Activated CD4-positive, CD25-positive, alpha-beta regulatory T cell treated with anti-CD3 and anti-CD28 coated beads, Interleukin-2, amount 50 U/mL, for 24 hours (primary cell): ENCODE measurements at regions not wholly inside any gene's neighbourhood (a gene's known extent, or its start where the extent isn't known, plus 50 kb on each side); places are given as distances from the start of the nearest gene placed in this dataset.
"Not testable (repeated sequence)": the region's sequence is repeated elsewhere in the genome, so short reads cannot be mapped to it uniquely, and the experiment has no call there.

Experiments
- ATAC-seq, 2 donors: fragments of 150-1000 bp; cut with Tn5 transposase; one replicate each; pipeline ENCODE4 v1.10.0; 2021; ENCODE audit warnings: mild to moderate bottlenecking in 1 of 2, moderate library complexity in 1 of 2

- no peak for ATAC-seq
These were observed 50.6 kb upstream of the SLC44A3 start for GRCh38 chr1:94769551-94769950.

DNA sequence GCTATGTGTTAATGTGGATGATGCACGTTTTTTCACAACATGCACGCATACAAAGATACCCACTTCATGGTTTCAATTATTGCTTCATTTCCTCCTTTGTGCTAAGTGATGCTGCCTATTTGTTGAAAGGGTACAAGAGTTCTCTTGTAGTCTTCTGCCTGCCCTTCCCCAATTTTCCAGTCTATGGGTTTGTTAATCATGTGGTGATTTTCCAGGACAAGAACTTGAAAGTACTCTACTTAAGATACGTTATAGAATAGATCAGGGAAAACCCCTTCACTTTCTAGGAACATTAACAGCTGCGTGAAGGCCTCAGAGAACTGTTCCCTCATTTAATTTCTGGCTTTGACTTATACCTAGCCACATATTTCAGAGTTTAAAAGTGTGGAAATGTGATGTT is 52.1 kb upstream of the SLC44A3 start:
- no peak for ATAC-seq

- ATAC-seq: no peak
These were observed 54.2 kb upstream of the SLC44A3 start for GRCh38 chr1:94765958-94766357.

DNA sequence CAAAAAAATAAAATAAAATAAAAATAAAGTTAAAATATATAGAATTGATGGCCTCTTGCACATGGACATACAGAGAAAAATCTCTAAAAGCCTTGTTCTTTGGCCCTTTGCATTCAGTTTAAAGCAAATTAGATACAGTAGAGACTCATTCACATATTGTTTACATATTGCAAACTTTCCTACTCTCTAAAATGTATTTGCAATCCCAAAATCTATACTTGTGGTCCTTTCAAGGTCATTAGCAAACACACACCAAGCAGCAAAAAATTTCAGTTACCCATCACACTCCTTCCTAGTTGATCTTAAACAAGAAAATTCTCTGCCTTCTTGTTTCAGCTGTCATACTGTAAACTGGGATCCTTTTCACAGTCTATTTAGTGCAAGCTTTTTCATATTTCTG is 61.0 kb upstream of the SLC44A3 start:
- ATAC-seq: no peak

DNA sequence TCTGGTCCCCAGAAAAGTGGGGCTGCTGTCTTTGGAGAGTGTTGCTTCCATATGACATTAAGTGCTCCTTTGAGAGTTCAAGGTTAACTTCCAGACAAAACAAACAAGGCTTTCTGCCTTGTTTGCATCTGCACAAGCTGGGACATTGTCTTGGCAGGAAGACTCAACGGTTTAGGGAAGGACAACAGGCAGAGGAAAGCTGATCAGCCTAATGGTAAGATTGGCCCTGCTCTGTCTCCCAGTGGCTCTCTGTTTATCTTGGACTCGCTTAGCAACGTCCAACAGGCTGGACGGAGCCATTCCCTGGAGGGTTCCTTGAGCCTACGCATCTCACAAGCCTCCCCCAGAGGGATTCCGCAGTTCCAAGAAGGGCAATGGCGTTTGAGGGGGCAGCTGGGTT is 62.2 kb upstream of the SLC44A3 start:
- ATAC-seq: no peak

DNA sequence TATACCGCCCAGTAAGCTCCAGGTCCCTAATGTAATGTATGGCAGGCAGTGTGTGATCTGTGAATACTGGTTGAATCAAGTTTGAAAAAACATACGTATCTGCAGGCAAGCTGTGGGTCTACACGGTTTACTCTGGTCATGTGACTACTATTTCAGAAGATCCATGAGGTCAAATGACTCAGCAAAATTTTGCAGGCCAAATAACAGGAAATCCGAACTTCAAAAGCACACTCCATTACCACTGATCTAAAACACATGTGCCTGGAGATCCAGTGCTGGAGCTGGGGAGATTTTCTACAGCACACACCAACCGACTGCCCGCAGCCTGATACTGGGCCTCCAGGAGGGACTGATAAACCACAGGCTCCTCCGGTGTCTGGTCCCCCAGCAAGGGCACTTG is 64.5 kb upstream of the SLC44A3 start:
- no peak for ATAC-seq

DNA sequence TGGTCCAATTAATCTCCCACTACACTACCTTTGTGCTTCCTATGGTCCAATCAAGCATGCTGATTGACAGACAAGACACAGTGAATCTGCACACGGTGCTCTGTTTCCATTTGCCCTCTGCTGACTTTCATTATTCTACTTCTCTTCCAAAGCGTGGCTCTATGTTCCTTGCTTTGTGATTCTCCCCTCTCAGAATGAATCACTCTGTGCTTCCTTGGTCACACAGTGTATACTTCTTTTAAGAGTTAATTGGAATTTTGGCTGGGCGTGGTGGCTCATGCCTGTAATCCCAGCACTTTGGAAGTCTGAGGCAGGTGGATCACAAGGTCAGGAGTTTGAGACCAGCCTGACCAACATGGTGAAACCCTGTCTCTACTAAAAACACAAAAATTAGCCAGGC is 65.1 kb upstream of the SLC44A3 start:
- ATAC-seq: not testable (repeated sequence)

DNA sequence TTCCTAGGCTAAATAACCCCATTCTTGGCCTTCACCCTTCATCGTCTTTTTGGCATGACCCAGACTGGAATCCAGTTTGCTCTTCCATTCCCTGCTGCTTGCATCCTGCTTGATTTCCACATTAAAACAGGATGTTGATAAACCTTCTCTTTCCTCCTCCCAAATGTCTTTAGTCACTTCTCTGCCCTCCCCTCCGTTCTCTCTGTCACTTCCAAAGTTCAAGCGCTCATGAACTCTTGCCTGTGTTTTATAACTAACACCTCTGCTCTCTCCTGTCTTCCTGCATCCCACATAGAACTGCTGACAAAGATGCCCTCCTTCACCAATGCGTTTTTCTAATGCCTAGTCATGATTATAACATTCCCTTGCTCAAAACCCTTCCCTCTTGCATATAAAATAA is 65.6 kb upstream of the SLC44A3 start:
- ATAC-seq: no peak

DNA sequence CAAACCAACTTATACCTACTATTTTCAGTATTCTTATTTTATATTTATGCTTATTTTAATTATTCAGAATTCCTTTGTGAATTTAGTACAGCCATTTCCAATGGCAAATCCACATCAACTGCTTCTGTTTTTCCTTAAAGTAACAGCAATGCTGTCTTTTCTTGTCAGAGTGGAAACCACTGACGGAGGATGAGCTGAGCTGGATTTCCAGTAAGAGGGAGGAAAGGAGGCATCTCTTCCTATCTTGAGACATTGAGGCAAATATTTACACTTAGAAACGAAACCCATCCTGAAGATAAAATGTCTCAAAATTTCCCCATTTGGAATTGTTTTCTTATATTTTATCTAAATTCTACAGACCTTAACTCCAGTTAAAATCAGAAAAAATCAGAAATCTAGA is 66.1 kb upstream of the SLC44A3 start:
- ATAC-seq: no peak

- no peak for ATAC-seq
These were observed 66.8 kb upstream of the SLC44A3 start for GRCh38 chr1:94753171-94753972.

GRCh38 chr1:94751483-94751882 is 68.7 kb upstream of the SLC44A3 start:
- not testable (repeated sequence) for ATAC-seq

DNA sequence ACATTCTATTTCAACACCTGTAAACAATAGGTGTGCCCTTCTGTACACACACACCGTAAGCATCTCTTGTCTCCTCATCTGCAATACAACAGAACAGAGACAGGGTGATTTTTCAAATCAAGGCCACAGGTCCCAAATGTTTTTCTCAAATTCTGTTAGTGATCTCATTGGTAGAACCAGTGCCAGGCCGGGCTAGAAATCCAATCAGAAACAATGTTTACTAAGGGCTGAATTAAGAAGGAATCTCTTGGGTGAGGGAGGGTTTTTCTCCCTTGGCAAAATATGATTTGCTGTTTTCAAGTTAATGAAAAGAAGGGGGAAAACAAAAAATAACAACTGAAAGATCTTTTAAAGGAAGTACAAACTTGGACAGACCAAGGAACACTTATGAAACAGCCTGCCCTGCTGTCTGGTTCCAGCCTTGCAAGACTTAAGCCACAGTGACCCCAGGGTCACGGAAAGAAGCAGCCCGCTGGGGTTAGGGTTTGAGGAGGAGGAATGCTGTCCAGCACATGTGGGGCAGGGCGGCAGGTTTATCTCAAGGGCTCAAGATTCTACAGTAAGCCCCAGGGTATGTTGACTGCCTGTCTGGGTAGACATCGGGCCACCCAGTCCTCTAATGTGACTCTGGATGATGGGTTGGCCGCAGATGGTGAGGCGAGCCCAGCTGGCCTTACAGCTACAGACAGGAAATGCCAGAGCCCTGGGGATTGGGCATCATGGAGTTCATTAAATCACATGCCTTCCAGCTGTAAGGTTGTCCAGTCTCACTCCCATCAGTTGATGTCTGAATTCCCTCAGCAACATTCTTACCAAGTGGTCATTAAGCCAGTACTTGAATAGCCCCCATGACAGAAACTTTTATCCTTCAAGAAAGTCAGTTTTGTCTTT is 73.3 kb upstream of the SLC44A3 start:
- no peak for ATAC-seq

- no peak for ATAC-seq
These were observed 74.4 kb upstream of the SLC44A3 start for GRCh38 chr1:94745742-94746141.

- no peak for ATAC-seq
These were observed 76.3 kb upstream of the SLC44A3 start for GRCh38 chr1:94743862-94744261.

GRCh38 chr1:94741996-94742395 is 78.2 kb upstream of the SLC44A3 start:
- no peak for ATAC-seq

GRCh38 chr1:94741510-94741909 is 78.6 kb upstream of the SLC44A3 start:
- ATAC-seq: no peak

DNA sequence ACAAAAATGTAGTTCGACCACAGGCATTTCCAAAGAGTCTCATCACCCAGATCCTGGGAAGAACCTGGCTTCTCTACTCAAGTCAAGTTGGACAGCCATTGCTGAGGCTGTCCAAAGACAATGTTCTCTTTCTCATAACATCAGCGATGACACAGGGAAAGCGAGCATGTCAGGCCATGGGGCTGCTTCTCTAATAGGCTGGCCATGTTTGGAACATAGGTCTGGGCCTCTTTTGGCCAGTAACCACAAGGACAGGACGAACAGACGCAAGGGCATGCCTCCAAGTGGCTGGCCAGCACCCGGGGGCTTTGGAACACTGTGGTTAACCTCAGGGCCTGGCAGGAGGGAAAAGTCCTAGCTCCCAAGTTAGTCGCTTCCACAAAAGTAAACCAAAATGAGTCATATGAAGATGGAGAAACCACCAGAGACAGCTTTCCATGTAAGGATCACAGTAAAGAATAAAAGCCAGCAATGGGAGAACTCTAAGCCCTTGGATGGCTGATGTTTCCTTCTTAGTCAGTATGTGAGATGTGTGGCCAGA is 80.6 kb upstream of the SLC44A3 start:
- no peak for ATAC-seq

DNA sequence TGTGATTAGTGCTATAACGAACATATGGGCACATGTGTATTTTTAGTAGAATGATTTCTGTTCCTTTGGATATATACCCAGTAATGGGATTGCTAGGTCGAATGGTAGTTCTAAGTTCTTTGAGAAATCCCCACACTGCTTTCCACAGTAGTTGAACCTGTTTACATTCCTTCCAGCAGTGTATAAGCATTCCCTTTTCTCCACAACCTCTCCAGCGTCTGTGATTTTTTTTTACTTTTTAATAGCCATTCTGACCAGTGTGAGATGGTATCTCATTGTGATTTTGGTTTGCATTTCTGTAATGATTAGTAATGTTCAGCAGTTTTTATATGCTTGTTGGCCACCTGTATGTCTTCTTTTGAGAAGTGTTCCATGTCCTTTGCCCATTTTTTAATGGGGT is 81.8 kb upstream of the SLC44A3 start:
- no peak for ATAC-seq

DNA sequence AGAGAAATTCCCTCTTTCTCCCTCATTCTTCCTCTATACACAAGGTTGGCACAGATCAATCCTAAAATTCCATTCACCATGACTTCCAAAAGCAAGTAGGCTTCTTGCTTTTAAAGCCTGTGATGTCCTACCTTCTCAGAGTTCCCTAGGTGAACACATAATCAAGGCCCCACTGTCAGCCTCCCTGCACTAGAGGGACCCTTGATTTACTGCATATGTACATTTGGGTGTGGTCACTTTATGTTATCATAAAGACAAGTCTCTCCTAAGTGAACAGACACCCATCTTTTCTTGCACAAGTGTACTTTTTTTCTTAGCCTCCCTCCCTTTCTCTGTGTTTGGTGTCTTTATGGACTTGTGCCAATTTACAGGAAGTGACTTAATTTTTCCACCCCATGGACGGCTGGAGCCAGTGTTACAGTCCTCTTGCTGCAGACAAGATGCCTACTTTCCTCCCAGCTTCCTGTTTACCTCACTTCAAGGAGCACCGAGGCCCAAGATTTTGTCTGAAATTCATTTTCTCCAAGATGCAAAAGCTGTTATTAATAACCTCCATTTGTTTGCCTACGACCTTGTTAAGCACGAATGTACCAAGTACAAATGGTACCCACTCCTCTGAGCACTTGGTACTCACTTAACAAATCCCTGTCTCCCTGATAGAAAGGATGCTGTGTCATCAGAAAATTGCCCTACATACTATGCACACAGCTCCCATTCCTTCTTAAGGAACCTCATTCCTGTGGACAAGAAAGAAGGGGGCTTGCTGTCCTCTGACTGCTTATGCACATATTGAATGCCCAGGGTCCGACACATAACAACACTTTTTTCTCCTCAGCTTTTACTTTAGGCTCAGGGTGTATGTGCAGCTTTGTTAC is 82.8 kb upstream of the SLC44A3 start:
- ATAC-seq: no peak

GRCh38 chr1:94736549-94736948 is 83.6 kb upstream of the SLC44A3 start:
- ATAC-seq: no peak

DNA sequence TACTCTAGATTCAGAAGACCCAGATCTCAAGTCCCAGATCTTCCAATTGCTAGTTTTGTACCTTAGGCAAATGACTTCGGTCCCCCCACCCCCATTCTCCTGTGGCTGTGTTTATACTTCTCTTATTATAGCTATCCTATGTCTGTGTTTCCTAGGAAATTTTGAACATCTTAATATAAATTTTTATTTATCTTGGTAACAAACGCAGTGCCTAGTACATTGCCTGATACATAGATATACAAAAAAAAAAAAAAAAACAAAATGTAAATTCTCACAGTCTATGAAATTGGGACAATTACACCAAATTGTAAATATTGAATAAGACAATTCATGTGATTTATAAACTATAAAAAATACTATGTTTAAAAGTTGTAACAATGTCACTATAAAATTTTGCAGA is 84.1 kb upstream of the SLC44A3 start:
- ATAC-seq: no peak

DNA sequence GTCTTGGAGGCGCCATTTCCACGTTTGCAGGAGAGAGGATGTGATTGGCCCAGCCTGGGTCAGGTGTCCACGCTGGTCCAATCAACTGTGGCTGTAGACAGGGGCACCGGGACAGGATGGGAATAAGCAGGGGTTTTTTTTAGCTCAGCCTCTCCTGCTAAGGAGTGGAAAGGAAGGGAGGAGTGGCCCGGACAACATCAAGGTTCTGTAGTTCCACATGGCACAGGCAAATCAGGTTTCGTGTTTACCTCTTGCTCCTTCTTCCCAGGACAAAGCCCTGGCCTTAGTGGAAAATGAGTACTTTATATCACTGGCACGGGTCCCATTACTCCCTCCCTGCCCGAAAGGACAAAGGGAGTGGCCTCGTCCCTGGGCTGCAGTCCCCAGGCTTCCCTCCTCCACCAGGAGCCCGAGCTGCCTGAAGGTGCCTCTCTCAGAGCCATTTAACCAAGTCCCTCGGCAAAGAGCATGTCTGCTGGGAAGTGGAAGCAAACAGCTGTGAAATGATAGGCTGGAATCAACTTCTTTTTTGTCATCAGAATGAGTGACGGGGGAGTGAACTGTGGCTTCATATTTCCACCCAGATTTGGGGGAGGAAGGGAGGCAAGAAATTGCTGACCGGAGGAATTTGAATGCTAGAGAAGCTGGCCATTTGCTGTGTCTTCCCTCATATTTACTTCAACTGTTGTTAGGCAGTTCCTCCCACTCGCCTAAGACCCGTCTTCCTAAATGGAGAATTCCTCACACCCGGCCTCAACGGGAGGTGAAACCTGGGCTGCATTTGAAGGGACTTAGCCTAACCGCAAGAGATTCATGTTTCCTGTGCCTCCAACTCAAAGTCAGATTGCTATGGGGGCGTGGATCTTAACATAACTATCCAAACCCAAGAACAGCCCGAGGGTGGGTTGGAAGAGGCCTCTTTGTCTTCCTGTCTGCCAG is 84.9 kb upstream of the SLC44A3 start:
- ATAC-seq: no peak
